ENCODE measurements at regions not wholly inside any gene's neighbourhood (a gene's known extent, or its start where the extent isn't known, plus 50 kb on each side); places are given as distances from the start of the nearest gene placed in this dataset.
"Not testable (repeated sequence)": the region's sequence is repeated elsewhere in the genome, so short reads cannot be mapped to it uniquely, and the experiment has no call there.

DNA sequence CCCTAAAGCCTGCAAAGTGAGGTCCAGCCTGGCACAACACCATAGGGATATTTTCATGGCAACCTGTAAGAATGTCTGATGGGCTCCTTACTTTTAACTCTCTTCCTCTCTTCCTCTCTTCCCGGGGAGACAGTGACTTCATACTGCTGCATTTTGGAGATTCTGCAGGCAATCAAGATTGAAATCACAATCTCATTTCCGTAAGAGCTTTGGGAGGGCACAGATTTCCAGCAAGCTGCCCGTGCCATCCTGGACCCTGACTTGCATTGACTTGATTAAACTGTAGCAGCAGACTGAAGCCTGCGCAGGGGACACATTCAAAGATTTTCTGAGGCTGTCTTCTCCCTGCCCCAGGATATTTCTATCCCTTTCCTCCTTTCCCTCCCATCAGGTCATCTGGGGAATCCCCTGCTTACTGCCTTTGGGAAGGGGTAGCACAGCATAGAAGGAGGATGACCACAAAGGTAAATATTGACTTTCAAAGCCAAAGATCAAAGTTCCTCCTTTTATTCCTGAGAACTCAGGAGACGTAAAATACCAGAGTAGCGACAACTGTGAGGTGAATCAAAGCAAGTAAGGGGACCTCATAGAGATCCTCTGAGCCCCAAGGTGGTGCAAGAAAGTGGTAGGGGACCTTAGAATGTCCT lies 504.0 kb upstream of the ARID1B start:
- no peak for DNase-seq

DNA sequence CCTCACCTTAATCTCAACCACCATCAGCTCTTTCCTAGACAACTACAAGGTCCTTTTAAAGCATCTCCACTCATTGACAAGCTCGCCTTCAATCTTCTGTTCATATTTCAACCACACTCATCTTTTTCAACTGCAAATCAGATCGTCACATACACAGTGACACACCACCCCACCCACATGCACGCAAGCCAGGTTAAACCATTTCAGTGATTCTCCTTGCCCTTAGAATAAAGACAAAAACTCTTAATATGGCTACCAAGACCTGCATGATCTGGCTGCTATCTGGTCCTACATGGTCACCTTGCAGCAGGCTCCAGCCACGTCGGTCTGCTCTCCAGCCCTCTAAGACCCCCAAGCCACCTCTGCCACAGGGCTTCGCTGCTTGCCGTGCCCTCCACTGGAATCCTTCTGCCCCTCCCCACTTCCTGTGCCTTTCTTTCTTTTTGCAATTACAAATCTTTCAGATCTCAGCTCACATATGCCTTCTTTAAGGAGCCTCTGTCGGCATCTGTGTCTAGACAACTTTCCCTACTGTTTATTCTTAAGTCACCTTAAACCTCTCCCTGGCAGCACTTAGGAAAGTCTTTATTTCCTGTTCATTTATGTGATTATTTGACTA lies 507.3 kb upstream of the ARID1B start:
- no peak for DNase-seq

DNA sequence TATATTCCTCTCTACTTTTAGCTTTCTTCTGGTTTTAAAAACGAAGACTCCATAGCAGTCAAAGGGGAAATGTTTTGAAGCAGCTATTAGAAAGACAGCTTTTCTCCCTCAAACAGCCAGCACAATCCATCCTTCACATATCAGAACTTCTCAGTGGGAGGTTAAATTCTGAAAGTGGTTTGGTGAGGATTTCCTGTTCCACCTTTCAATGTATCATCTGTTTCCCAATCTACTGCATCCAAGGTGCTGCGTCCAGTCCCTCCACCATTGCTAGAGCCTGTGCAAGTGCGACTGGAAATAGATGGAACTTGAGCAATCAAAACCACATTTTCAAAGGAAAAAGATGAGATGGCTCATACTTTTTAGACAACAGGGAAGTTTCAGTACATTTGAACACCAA lies 508.3 kb upstream of the ARID1B start:
- DNase-seq: no peak

DNA sequence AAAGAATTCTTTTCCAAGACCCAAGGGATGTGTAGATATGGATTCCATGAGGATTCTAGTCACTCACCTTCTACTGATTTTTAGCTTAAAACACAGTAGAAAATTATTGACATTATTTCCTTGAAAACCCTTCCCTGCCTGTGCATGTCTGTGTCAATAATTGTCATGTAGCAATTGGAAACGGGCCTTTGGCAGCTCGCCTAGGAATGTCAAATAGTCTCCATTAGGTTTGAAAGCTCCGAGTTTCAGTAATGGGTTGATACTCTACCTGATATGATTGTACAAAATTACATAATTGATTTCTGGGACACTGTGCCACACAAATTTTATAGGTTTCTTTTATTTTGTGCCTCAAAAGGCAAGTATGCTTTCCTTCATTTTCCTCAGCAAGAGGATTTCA lies 515.2 kb upstream of the ARID1B start:
- DNase-seq: no peak

DNA sequence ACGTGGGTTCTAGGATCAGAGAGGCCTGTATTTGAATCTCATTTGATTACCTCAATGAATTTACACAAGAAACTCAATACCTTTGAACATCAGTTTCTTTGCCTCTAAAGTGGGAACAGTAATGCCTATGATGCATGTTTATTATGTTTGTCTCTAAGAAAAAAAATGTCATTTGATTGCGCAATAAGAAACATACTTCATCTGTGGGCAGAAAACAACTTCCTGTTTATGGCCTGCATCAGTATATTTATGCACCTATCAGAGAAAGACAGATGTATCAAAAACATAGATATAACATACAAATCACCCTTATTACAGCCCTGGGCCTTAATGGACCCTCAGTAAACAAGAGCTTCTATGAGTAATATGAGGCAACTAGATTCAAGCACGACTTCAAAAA lies 516.4 kb upstream of the ARID1B start:
- no peak for DNase-seq

DNA sequence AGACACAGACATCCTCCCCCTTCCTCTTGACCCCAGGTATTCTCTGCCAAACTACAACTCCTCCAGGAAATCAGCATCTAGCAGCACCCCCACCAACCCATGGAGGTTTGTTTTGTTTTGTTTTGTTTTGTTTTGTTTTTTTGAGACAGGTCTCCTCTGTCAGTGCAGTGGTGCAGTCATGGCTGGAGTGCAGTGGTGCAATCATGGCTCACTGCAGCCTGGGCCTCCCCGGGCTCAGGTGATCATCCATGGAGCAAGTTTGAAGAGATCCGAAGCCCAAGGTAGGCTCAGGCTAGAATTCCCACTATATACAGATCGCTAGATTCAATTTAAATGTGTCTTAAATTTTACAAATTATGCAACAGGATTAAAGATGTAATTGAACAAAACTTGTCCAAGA lies 518.2 kb upstream of the ARID1B start:
- no peak for DNase-seq

DNA sequence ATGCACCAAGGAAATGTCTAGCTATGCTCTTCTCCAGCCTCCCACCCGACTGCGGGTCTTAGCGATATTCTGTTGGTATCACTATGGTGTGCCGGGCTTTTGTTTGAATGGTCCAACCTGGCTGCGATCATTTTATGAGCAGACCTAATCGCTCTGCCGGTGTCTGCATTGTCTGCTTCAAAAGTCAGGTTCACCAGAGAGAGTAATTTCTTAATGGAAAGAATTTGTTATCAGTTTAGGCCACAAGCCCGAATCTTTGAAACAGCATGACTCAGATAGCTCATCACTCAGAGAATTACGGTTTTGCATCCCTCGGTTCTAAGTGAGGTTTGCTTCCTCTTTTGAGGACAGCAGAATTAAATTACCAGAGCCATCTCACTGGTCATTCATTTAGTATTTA lies 521.0 kb upstream of the ARID1B start:
- DNase-seq: no peak

DNA sequence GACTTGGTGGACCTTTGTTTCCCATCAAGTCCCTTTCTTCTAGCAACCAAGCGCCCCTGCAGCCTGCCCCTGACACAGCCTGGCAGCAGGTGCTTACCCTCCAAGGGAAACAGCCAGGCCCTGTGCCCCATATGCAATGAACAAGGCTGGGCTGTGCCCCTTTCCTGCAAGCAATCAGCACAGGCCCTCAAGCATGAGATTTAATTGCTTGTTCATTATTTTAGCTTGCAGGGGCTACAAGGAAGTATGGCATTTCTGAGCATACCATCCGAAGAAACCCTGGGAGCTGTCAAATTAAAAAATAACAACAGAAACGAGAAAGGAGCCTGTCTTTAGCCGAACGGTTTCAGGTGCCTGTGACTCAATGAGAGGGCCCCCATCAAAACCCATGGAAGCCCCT lies 522.9 kb upstream of the ARID1B start:
- no peak for DNase-seq

DNA sequence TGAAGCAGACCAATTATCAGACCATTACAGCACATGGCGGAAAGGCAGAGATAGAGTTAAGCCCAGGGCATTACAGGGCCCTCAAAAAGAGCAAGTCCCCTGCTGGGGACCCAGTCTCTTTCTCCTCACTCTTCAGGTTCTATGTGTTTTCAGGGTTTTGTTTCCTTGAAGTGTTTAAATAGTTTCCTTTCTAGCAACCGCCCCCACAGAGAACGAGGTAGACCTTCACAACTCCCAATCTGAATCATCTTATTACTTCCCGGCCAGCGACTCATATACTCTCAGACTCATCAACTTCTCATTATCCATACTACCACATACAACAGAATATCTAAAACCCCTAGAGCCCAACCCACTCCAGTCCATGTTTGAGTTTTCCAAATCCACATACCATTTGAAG lies 526.6 kb upstream of the ARID1B start:
- DNase-seq: no peak

DNA sequence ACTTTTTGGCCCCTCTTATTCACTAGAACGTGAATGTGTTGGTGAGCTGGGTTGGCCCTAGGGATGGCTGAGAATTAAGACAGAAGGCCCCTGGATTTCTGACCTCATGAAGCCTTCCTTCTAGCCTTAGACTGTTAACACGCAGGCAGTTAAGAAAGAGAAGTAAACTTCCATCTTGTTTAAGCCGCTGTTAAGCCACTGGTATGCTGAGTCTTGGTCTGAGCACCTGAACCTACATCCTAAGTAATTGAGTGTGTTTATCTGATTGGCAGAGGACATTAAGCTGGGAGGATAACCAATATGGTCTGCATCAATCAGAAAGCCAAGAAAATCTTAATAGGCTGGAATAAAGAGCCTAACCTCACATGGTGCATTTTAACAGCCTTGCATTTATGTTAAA lies 535.0 kb upstream of the ARID1B start:
- DNase-seq: no peak

DNA sequence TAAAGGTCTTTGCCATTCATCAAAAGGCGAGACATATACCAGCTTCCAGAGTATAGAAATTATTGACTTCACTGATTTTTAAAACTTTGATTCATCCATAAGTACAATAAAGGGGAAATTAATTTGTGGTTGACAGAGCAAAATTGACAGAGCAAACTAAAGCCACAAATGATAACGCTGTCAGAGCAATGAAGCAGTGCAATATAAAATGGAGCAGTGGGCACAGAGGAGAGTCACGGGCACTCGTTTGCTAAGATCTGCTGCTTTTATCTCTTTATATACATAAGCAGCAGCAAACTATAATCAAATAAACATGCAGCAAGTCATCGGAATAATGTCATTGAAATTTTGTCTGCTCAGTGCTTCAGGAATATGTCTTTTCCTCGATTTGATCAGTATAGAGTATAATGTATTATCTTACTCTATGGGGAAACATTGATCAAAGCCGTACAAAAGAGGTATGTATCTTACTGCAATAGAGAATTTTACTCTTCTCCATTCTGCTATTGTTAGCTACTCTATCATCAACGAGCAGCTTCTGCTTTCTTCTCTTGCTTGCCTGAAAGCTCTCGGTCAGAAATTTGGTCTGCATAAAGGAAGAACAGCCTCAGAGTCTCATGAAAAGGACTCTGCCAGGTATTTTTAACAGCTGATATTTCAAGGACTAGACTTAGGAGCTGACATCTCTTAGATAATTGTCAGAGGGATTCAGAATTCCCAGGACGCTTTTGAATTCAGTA lies 546.0 kb upstream of the ARID1B start:
- DNase-seq: no peak

DNA sequence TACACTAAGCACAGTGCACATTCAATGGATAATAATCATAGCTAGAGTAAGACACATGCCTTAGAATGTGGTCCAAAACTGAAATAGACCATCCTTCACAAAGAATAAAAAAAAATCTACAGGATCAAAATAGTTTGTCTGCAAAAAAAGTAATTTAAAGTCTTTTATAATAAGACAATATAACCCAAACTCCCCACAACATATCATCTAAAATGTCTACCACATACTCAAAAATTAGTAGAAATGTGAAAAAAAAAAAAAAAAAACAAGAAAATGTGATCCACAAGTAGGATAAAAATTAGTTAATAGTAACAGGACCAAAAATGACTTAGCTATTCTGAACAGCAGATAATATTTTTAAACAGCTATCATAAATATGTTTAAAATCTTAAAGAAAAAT lies 557.2 kb upstream of the ARID1B start:
- no peak for DNase-seq

DNA sequence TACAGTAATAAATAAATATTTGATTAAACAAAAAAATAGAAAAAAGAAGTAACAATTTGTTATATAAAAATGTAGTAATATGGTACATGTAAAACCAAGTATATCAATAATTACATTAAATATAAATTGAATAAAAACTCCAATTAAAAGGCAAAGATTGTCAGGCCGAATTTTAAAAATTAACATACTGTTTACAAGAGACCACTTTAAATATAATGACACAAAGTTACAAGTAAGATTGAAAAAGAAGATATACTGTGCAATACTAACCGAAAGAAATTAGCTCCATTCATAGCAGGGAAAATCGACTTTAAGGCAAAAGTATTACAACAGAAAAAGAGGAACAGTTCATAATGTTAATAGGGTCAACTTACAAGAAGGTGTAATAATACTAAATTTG lies 571.5 kb upstream of the ARID1B start:
- DNase-seq: no peak

DNA sequence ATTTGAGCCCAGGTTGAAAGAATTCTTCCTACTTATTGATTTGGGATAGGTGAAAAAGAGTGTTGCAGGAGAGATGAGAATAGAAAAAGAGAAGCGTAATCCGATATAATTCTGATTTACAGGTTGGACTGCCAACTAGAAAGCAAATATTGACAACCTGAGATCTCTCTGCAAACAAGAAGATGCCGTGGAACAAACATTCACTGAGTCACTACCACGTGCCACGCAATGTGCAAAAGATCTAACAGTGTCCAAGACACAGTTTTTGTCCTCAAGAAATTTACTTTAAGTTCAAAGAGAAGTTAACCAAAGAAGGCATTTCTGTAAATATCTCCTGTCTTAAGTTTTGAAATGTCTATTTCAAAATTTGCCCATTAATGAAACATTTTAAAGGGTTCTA lies 578.0 kb upstream of the ARID1B start:
- DNase-seq: no peak

DNA sequence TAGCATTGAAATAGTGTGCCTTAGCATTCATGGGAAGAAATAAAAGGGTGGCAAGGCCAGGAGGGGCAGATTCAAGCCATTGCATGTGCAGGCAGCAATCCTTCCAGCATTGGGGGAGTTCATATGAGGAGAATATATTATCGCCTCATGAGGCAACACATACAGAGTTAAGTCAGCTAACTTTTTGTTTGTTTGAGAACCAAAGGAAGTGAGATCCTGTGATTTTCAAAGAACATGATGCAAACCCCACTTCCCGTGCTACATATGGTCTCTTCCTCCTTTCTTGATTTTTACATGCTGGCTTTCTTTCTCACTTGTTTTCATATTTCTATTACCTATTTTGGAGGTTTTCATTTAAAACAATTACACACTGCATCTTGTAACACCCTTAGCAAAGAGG lies 579.7 kb upstream of the ARID1B start:
- no peak for DNase-seq

DNA sequence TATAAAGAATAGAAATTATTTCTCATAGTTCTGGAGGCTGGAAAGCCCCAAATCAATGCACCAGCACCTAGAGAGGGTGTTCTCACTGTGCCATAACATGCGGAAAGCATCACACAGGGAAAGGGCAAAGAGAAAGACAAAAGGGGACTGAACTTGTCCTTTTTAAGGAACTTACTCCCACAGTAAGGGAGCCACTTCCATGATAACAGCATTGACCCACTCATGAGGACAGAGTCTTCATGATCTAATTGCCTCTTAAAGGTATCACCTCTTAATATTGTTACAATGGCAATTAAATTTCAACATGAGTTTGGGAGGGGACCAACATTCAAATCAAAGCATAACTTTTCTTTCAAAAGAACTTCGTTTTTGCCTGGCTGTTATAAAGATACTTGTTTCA lies 582.2 kb upstream of the ARID1B start:
- no peak for DNase-seq

DNA sequence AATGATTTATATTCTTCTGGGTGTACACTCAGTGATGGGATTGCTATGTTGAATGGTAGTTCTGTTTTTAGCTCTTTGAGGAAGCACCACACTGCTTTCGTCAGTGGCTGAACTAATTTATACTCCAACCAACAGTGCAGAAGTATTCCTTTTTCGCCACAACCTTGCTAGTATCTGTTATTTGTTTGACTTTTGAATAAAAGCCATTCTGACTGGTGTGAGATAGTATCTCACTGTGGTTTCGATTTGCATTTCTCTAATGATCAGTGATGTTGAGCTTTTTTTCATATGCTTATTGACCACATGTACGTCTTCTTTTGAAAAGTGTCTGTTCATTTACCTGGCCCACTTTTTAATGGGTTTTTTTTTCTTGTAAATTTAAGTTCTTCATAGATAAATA lies 583.8 kb upstream of the ARID1B start:
- no peak for DNase-seq

DNA sequence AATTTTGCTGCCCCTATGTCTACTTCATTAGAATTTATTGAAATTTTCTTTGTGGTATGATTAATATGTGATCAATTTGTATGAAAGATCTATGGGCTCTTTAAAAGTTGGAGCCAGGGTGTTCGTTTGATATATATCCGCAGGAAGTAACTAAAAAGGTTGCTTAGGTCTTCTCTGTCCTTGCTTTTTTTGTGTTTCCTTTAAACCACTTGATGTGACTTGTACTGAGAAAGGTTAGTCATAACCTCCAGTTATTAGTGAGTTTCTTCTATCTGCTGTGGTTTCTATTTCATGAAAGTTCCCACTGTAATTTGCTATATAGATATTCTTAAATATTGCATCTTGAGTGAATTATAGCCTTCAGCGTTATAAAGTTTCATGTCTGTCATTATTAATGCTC lies 585.3 kb upstream of the ARID1B start:
- DNase-seq: no peak

DNA sequence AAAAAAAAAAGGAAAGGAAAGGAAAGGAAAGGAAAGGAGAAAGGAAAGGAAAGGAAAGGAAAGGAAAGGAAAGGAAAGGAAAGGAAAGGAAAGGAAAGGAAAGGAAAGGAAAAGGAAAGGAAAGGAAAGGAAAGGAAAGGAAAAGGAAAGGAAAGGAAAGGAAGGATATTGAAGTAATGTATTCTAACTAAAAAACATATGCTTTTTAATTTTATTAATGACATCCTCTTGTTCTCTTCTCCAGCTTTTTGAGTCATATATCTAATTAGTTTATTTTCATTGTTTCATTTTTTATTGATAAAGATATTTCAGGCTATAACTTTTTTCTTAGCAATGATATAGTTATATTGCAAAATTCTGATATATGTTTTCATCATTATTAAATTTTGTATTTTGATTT lies 585.8 kb upstream of the ARID1B start:
- not testable (repeated sequence) for DNase-seq

DNA sequence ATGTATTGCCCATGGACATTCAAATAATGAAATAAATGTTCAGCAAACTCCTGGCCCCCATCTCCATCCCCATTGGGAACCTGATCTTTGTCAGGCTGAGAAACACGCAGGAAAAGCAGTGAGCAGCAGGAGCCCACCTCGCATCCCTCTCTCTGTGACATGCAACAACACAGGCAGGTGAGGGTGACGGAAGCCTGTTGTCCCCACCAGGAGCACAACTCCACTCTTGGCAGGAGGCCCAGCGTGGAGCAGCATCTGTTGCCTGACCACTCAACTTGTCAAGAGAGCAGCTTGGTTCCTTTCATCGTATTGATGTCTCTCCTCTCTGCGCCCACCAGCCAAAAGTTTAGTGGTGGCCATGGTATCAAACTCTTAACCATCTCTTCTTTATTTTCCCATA lies 586.9 kb upstream of the ARID1B start:
- no peak for DNase-seq

DNA sequence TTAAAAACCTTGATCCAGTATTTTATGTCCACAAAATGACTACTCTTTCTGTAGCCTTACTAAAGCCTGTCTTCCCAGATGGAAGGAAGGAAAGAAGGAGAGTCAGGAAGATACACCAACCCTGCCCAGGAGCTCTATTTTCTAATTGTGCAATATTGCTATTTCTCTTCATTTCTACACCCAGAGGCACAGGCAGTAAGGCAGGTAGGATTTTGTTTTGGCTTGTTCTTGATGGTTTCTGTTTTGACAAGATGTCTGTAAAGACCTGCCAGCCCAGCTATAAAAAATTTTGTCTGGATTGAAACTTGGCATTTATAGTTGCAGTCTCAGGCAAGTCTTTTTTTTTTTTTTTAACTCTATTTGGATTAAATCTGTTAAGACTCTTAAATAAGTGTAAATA lies 587.5 kb upstream of the ARID1B start:
- DNase-seq: no peak

DNA sequence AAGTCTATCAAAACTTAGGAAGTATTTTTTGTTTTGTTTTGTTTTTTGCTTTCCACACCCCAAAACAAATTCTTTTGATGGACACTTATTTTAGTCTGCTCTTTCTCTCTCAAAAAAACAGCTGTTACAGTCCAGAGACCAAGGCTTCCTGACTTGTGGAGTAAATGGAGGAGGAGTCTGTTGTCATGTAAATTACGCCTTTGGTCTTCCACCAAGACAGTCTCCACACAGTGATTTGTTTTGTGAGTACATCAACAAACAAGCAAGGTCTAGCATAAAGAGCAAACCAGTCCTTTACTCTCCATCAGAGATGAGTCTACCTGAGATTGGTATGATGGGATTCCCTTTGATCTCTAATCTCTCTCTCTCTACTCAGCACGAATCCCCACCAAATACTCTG lies 588.0 kb upstream of the ARID1B start:
- DNase-seq: no peak

DNA sequence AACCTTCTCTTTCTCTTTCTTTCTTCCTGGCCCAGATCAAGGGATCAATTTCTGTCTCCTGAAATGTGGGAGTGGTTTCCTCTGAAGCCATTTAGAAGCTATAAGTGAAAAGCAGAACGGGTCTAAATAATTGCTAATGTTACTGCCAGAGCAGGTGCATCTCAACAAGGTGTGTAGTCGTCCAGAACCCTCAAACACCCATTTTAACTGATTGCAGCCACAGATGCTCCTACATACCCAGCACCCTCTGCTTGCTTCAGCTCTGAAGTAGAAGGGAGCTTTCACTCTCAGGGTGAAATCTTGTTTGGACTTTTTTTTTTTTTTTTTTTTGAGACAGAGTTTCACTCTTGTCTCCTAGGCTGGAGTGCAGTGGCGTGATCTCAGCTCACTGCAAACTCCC lies 592.1 kb upstream of the ARID1B start:
- no peak for DNase-seq

DNA sequence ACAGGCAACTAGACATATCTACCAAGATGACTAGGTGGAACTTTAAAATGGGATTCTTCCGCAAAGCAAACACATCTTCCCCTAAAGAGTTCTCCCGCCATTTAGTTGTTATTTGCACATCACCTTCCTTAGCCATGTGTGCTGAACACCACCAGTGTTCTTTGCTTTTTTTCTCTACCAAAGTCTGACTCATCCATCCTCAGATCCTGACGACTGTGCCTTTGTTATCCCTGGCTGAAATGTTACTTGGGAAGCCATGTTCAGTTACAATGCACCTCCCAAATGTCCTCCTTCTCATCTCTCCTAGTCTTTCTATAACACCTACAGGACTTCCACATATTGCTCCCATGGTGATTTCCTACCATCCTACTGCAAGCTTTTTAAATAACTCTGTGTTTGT lies 593.5 kb upstream of the ARID1B start:
- DNase-seq: no peak

Measured in skin of body (tissue), 1 donor.